ENCODE measurements at regions not wholly inside any gene's neighbourhood (a gene's known extent, or its start where the extent isn't known, plus 50 kb on each side); places are given as distances from the start of the nearest gene placed in this dataset.

- no peaks in the 10 kb centered on the region for H3K27me3 ChIP-seq
- no peak overlapping the region for H3K27ac ChIP-seq
- H3K4me3 ChIP-seq = no peak overlapping the region
- TF ChIP-seq CTCF (IDR thresholded peaks at IDR 0.05) = no peak
- no peaks in the 10 kb centered on the region for H3K9me3 ChIP-seq
- ATAC-seq = no peak
- H3K36me3 ChIP-seq = no peaks in the 10 kb centered on the region
- no peaks in the 10 kb centered on the region for H3K4me1 ChIP-seq
- intact Hi-C loops (cut with DNase I) = no loop called here
- no peak for DNase-seq
Measured at GRCh38 chr18:28359176-28359575, 182.2 kb upstream of the CDH2 start.

GRCh38 chr18:28357766-28358401 lies 181.0 kb upstream of the CDH2 start:
- TF ChIP-seq CTCF (IDR thresholded peaks at IDR 0.05) = no peak
- intact Hi-C loops (cut with DNase I) = no loop called here
- no peak overlapping the region for H3K27ac ChIP-seq
- H3K4me1 ChIP-seq = no peaks in the 10 kb centered on the region
- H3K4me3 ChIP-seq = no peak overlapping the region
- ATAC-seq = peak; percentile 23
- H3K27me3 ChIP-seq = no peaks in the 10 kb centered on the region
- H3K9me3 ChIP-seq = no peaks in the 10 kb centered on the region
- no peak for DNase-seq
- no peaks in the 10 kb centered on the region for H3K36me3 ChIP-seq

- no peak for ATAC-seq
- intact Hi-C loops (cut with DNase I) = no loop called here
- H3K9me3 ChIP-seq = no peaks in the 10 kb centered on the region
- no peak overlapping the region for H3K4me3 ChIP-seq
- no peak overlapping the region for H3K27ac ChIP-seq
- H3K27me3 ChIP-seq = no peaks in the 10 kb centered on the region
- H3K4me1 ChIP-seq = no peaks in the 10 kb centered on the region
- DNase-seq = no peak
- TF ChIP-seq CTCF (IDR thresholded peaks at IDR 0.05) = no peak
- no peaks in the 10 kb centered on the region for H3K36me3 ChIP-seq
Measured at GRCh38 chr18:28350821-28351220, 173.9 kb upstream of the CDH2 start.

- Histone ChIP-seq H3K4me1 (no peaks in the 10 kb centered on the region), H3K9me3 (no peaks in the 10 kb centered on the region), H3K36me3 (no peaks in the 10 kb centered on the region), H3K27ac (no peak overlapping the region), H3K27me3 (no peaks in the 10 kb centered on the region), H3K4me3 (no peak overlapping the region)
- TF ChIP-seq CTCF (IDR thresholded peaks at IDR 0.05) = no peak
- DNase-seq (no peak), ATAC-seq (no peak)
- intact Hi-C loops (cut with DNase I) = no loop called here
Measured at GRCh38 chr18:28342231-28342630, 165.3 kb upstream of the CDH2 start.

- Histone ChIP-seq H3K36me3 (no peaks in the 10 kb centered on the region), H3K4me3 (no peak overlapping the region), H3K27ac (no peak overlapping the region), H3K4me1 (no peaks in the 10 kb centered on the region), H3K27me3 (no peaks in the 10 kb centered on the region), H3K9me3 (no peaks in the 10 kb centered on the region)
- TF ChIP-seq CTCF (IDR thresholded peaks at IDR 0.05) = no peak
- ATAC-seq (no peak), DNase-seq (no peak)
- intact Hi-C loops (cut with DNase I) = no loop called here
Measured at GRCh38 chr18:28338316-28338715, 161.4 kb upstream of the CDH2 start.

GRCh38 chr18:28334516-28334915 lies 157.6 kb upstream of the CDH2 start:
- no peaks in the 10 kb centered on the region for H3K4me1 ChIP-seq
- H3K4me3 ChIP-seq = no peak overlapping the region
- TF ChIP-seq CTCF (IDR thresholded peaks at IDR 0.05) = no peak
- H3K9me3 ChIP-seq = no peaks in the 10 kb centered on the region
- H3K27ac ChIP-seq = no peak overlapping the region
- no peaks in the 10 kb centered on the region for H3K36me3 ChIP-seq
- DNase-seq (no peak), ATAC-seq (no peak)
- intact Hi-C loops (cut with DNase I) = no loop called here
- no peaks in the 10 kb centered on the region for H3K27me3 ChIP-seq

Data from upper lobe of right lung (tissue), 1 donor.